NCI-H82 (cell line): ENCODE measurements at regions not wholly inside any gene's neighbourhood (a gene's known extent, or its start where the extent isn't known, plus 50 kb on each side); places are given as distances from the start of the nearest gene placed in this dataset.

Source experiments
- DNase-seq: peaks from one replicate; lab custom pipeline; 2025; lab: John Stamatoyannopoulos, UW

- DNase-seq, result no peak
These were observed 102.8 kb downstream of the MAF start for GRCh38 chr16:79497606-79498350.

- DNase-seq, result no peak
These were observed 106.6 kb downstream of the MAF start for GRCh38 chr16:79493911-79494310.

- no peak for DNase-seq
These were observed 108.5 kb downstream of the MAF start for GRCh38 chr16:79492036-79492435.

- DNase-seq, result no peak
These were observed 115.5 kb downstream of the MAF start for GRCh38 chr16:79485020-79485419.

GRCh38 chr16:79484237-79484636 lies 116.3 kb downstream of the MAF start:
- DNase-seq, result no peak

- no peak for DNase-seq
These were observed 117.2 kb downstream of the MAF start for GRCh38 chr16:79483336-79483735.

GRCh38 chr16:79482011-79482410 lies 118.5 kb downstream of the MAF start:
- no peak for DNase-seq

- DNase-seq, result no peak
These were observed 119.6 kb downstream of the MAF start for GRCh38 chr16:79480929-79481328.

GRCh38 chr16:79480056-79480455 lies 120.5 kb downstream of the MAF start:
- no peak for DNase-seq

- DNase-seq, result no peak
These were observed 124.0 kb downstream of the MAF start for GRCh38 chr16:79476580-79476979.

GRCh38 chr16:79475841-79476240 lies 124.7 kb downstream of the MAF start:
- DNase-seq, result no peak

- no peak for DNase-seq
These were observed 127.1 kb downstream of the MAF start for GRCh38 chr16:79473456-79473855.

GRCh38 chr16:79472426-79472825 lies 128.1 kb downstream of the MAF start:
- no peak for DNase-seq

GRCh38 chr16:79469999-79470398 lies 130.5 kb downstream of the MAF start:
- DNase-seq, result no peak

- DNase-seq, result no peak
These were observed 131.9 kb downstream of the MAF start for GRCh38 chr16:79468631-79469030.

GRCh38 chr16:79468121-79468552 lies 132.4 kb downstream of the MAF start:
- DNase-seq, result no peak

GRCh38 chr16:79466111-79466510 lies 134.4 kb downstream of the MAF start:
- no peak for DNase-seq

- DNase-seq, result no peak
These were observed 136.7 kb downstream of the MAF start for GRCh38 chr16:79463841-79464240.

GRCh38 chr16:79456036-79456435 lies 144.5 kb downstream of the MAF start:
- no peak for DNase-seq

- DNase-seq, result no peak
These were observed 147.9 kb downstream of the MAF start for GRCh38 chr16:79452671-79453070.

GRCh38 chr16:79451196-79451816 lies 149.2 kb downstream of the MAF start:
- DNase-seq, result no peak

GRCh38 chr16:79449900-79450299 lies 150.6 kb downstream of the MAF start:
- DNase-seq, result no peak

- DNase-seq, result no peak
These were observed 151.3 kb downstream of the MAF start for GRCh38 chr16:79449067-79449769.
